Liver (tissue), 3 donors: ENCODE measurements at regions not wholly inside any gene's neighbourhood (a gene's known extent, or its start where the extent isn't known, plus 50 kb on each side); places are given as distances from the start of the nearest gene placed in this dataset.

ENCODE experiments used
- EGR1 ChIP-seq, 2 donors: IDR thresholded peaks; 2 replicates each; pipeline ENCODE4 v1.6.1; 2016 to 2018; ENCODE audit warnings: antibody characterized with exemption in 2 of 2, low read depth in 2 of 2
- FOXA2 ChIP-seq: IDR thresholded peaks from 2 replicates; pipeline ENCODE4 v1.6.1; 2016; ENCODE audit warnings: antibody characterized with exemption
- GABPA ChIP-seq, 2 donors: IDR thresholded peaks in 1 of 2; conservative IDR thresholded peaks in 1 of 2; 2 replicates each; pipeline ENCODE4 v1.6.1; 2016; ENCODE audit warnings: antibody characterized with exemption in 2 of 2, mild to moderate bottlenecking in 1 of 2, moderate library complexity in 1 of 2
- JUND ChIP-seq, 2 donors: IDR thresholded peaks; 2 replicates each; pipeline ENCODE4 v1.6.1; 2016; ENCODE audit warnings: antibody characterized with exemption in 2 of 2
- NR2F2 ChIP-seq: IDR thresholded peaks from 2 replicates; pipeline ENCODE4 v1.6.1; 2016; ENCODE audit warnings: antibody characterized with exemption
- RXRA ChIP-seq, 2 donors: IDR thresholded peaks; 2 replicates each; pipeline ENCODE4 v1.6.1; 2017 to 2018; ENCODE audit warnings: antibody characterized with exemption in 2 of 2, mild to moderate bottlenecking in 1 of 2
- SP1 ChIP-seq: IDR thresholded peaks from 2 replicates; pipeline ENCODE4 v1.6.1; 2018; ENCODE audit warnings: antibody characterized with exemption, mild to moderate bottlenecking
- TAF1 ChIP-seq: conservative IDR thresholded peaks from 2 replicates; pipeline ENCODE4 v1.6.1; 2016; ENCODE audit warnings: antibody characterized with exemption, mild to moderate bottlenecking
- TF ChIP-seq, protein P1 (sequence below): fragments of 150-350 bp; IDR thresholded peaks from 2 replicates; pipeline ENCODE4 v1.5.1; 2017; ENCODE audit warnings: improper control_type of control experiment, low read depth, low read length; ENCODE audit not compliant: missing input control
- TF ChIP-seq, protein P2 (sequence below): IDR thresholded peaks from 2 replicates; pipeline ENCODE4 v1.6.1; 2016; ENCODE audit warnings: antibody characterized with exemption
- TF ChIP-seq, protein P3 (sequence below): IDR thresholded peaks from 2 replicates; pipeline ENCODE4 v1.6.1; 2016; ENCODE audit warnings: antibody characterized with exemption, mild to moderate bottlenecking
- TF ChIP-seq, protein P4 (sequence below): IDR thresholded peaks from 2 replicates; pipeline ENCODE4 v1.6.1; 2016; ENCODE audit warnings: antibody characterized with exemption
- TF ChIP-seq, protein P5 (sequence below): IDR thresholded peaks from 2 replicates; pipeline ENCODE4 v1.6.1; 2016; ENCODE audit warnings: antibody characterized with exemption
- donor health status: healthy.
- donor health status: healthy.

DNA sequence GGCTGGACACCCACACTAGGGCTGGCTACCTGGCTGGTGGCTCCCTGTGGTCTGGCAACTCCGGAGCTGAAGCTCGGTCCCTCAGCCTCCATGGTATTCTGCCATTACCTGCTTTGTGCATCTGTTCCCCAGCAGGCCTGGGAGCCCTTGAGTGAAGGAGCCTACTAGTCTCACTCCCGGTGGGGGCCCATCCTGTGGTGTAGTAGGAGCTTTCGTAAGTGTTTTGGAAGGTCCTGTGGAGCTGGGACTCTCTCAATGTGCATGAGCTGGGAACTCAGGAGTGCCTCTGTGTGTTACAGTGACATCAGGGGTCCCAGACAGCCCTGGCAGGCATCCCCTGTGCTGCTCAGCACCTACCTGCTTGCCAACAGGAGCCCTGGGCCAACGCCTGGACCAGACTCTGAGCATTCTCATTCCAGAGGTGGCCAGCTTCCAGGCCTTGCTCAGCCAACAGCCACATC lies 267.1 kb downstream of the GADD45G start:
- TF ChIP-seq, protein P1, sequence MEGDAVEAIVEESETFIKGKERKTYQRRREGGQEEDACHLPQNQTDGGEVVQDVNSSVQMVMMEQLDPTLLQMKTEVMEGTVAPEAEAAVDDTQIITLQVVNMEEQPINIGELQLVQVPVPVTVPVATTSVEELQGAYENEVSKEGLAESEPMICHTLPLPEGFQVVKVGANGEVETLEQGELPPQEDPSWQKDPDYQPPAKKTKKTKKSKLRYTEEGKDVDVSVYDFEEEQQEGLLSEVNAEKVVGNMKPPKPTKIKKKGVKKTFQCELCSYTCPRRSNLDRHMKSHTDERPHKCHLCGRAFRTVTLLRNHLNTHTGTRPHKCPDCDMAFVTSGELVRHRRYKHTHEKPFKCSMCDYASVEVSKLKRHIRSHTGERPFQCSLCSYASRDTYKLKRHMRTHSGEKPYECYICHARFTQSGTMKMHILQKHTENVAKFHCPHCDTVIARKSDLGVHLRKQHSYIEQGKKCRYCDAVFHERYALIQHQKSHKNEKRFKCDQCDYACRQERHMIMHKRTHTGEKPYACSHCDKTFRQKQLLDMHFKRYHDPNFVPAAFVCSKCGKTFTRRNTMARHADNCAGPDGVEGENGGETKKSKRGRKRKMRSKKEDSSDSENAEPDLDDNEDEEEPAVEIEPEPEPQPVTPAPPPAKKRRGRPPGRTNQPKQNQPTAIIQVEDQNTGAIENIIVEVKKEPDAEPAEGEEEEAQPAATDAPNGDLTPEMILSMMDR = no peak
- TF ChIP-seq, protein P2, sequence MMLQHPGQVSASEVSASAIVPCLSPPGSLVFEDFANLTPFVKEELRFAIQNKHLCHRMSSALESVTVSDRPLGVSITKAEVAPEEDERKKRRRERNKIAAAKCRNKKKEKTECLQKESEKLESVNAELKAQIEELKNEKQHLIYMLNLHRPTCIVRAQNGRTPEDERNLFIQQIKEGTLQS = no peak
- TF ChIP-seq JUND (IDR thresholded peaks at IDR 0.05) (no peak), RXRA (IDR thresholded peaks at IDR 0.05) (no peak), TAF1 (no peak), GABPA (IDR thresholded peaks at IDR 0.05 in 1 of 2, conservative IDR thresholded peaks at IDR 0.05 in 1 of 2) (no peak), EGR1 (IDR thresholded peaks at IDR 0.05; ENCODE audit: low read depth in 2 of 2) (no peak), SP1 (no peak), FOXA2 (no peak), NR2F2 (no peak)
- TF ChIP-seq, protein P3, sequence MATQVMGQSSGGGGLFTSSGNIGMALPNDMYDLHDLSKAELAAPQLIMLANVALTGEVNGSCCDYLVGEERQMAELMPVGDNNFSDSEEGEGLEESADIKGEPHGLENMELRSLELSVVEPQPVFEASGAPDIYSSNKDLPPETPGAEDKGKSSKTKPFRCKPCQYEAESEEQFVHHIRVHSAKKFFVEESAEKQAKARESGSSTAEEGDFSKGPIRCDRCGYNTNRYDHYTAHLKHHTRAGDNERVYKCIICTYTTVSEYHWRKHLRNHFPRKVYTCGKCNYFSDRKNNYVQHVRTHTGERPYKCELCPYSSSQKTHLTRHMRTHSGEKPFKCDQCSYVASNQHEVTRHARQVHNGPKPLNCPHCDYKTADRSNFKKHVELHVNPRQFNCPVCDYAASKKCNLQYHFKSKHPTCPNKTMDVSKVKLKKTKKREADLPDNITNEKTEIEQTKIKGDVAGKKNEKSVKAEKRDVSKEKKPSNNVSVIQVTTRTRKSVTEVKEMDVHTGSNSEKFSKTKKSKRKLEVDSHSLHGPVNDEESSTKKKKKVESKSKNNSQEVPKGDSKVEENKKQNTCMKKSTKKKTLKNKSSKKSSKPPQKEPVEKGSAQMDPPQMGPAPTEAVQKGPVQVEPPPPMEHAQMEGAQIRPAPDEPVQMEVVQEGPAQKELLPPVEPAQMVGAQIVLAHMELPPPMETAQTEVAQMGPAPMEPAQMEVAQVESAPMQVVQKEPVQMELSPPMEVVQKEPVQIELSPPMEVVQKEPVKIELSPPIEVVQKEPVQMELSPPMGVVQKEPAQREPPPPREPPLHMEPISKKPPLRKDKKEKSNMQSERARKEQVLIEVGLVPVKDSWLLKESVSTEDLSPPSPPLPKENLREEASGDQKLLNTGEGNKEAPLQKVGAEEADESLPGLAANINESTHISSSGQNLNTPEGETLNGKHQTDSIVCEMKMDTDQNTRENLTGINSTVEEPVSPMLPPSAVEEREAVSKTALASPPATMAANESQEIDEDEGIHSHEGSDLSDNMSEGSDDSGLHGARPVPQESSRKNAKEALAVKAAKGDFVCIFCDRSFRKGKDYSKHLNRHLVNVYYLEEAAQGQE = no peak
- TF ChIP-seq, protein P4, sequence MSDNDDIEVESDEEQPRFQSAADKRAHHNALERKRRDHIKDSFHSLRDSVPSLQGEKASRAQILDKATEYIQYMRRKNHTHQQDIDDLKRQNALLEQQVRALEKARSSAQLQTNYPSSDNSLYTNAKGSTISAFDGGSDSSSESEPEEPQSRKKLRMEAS = no peak
- TF ChIP-seq, protein P5, sequence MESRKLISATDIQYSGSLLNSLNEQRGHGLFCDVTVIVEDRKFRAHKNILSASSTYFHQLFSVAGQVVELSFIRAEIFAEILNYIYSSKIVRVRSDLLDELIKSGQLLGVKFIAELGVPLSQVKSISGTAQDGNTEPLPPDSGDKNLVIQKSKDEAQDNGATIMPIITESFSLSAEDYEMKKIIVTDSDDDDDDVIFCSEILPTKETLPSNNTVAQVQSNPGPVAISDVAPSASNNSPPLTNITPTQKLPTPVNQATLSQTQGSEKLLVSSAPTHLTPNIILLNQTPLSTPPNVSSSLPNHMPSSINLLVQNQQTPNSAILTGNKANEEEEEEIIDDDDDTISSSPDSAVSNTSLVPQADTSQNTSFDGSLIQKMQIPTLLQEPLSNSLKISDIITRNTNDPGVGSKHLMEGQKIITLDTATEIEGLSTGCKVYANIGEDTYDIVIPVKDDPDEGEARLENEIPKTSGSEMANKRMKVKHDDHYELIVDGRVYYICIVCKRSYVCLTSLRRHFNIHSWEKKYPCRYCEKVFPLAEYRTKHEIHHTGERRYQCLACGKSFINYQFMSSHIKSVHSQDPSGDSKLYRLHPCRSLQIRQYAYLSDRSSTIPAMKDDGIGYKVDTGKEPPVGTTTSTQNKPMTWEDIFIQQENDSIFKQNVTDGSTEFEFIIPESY = no peak
